ENCODE measurements at regions not wholly inside any gene's neighbourhood (a gene's known extent, or its start where the extent isn't known, plus 50 kb on each side); places are given as distances from the start of the nearest gene placed in this dataset.

- TF ChIP-seq CTCF (IDR thresholded peaks at IDR 0.05; ENCODE audit: control extremely low read depth, extremely low read depth, low read depth, missing control alignments) = no peak
- POLR2A ChIA-PET = no interaction called here
- CTCF ChIA-PET = no interaction called here
- no peak for DNase-seq (ENCODE audit: extremely low spot score)
Measured at GRCh38 chr3:116963802-116964201, 254.2 kb downstream of the TUSC7 start.

GRCh38 chr3:116966649-116967048 is 257.1 kb downstream of the TUSC7 start:
- ChIA-PET POLR2A (no interaction called here), CTCF (interaction anchor here (0.8 to 1.4 kb wide), 2 partner anchors 9 to 92 kb away, joined by 3 to 4 read pairs; no protein-coding TSS in a partner anchor)
- TF ChIP-seq CTCF (IDR thresholded peaks at IDR 0.05; ENCODE audit: control extremely low read depth, extremely low read depth, low read depth, missing control alignments) = no peak
- DNase-seq (ENCODE audit: extremely low spot score) = no peak

- POLR2A ChIA-PET = no interaction called here
- no peak for DNase-seq (ENCODE audit: extremely low spot score)
- no peak for TF ChIP-seq CTCF (IDR thresholded peaks at IDR 0.05; ENCODE audit: control extremely low read depth, extremely low read depth, low read depth, missing control alignments)
- CTCF ChIA-PET = no interaction called here
Measured at GRCh38 chr3:116969135-116969534, 259.6 kb downstream of the TUSC7 start.

GRCh38 chr3:116969646-116970045 is 260.1 kb downstream of the TUSC7 start:
- POLR2A ChIA-PET = no interaction called here
- TF ChIP-seq CTCF (IDR thresholded peaks at IDR 0.05; ENCODE audit: control extremely low read depth, extremely low read depth, low read depth, missing control alignments) = no peak
- CTCF ChIA-PET = interaction anchor here (1.2 kb wide), 1 partner anchor 8 kb away, joined by 3 read pairs; no protein-coding TSS in a partner anchor
- DNase-seq (ENCODE audit: extremely low spot score) = no peak

GRCh38 chr3:116971531-116971930 is 262.0 kb downstream of the TUSC7 start:
- CTCF ChIA-PET = no interaction called here
- POLR2A ChIA-PET = no interaction called here
- no peak for TF ChIP-seq CTCF (IDR thresholded peaks at IDR 0.05; ENCODE audit: control extremely low read depth, extremely low read depth, low read depth, missing control alignments)
- no peak for DNase-seq (ENCODE audit: extremely low spot score)

GRCh38 chr3:116974702-116975101 is 265.1 kb downstream of the TUSC7 start:
- CTCF ChIA-PET = interaction anchor here (1.3 to 2.0 kb wide), 2 partner anchors 10 to 18 kb away, joined by 3 to 8 read pairs; no protein-coding TSS in a partner anchor
- POLR2A ChIA-PET = no interaction called here
- no peak for TF ChIP-seq CTCF (IDR thresholded peaks at IDR 0.05; ENCODE audit: control extremely low read depth, extremely low read depth, low read depth, missing control alignments)

GRCh38 chr3:116977441-116977840 is 267.9 kb downstream of the TUSC7 start:
- TF ChIP-seq CTCF (IDR thresholded peaks at IDR 0.05; ENCODE audit: control extremely low read depth, extremely low read depth, low read depth, missing control alignments) = no peak
- DNase-seq (ENCODE audit: extremely low spot score) = no peak
- POLR2A ChIA-PET = no interaction called here
- CTCF ChIA-PET = no interaction called here

More at GRCh38 chr3:116974702-116975101, 265.1 kb downstream of the TUSC7 start:
- no peak for DNase-seq (ENCODE audit: extremely low spot score)
